Fibroblast of lung (primary cell): ENCODE measurements at regions not wholly inside any gene's neighbourhood (a gene's known extent, or its start where the extent isn't known, plus 50 kb on each side); places are given as distances from the start of the nearest gene placed in this dataset.

ENCODE experiments used
- CTCF ChIP-seq, 2 donors: IDR thresholded peaks in 1 of 2; conservative IDR thresholded peaks in 1 of 2; 1 replicate in 1 of 2; 2 replicates in 1 of 2; pipeline ENCODE4 v1.5.1; 2011 to 2012; ENCODE audit warnings: low read length in 2 of 2, control low read depth in 1 of 2, inconsistent platforms in 1 of 2, low read depth in 1 of 2, mild to moderate bottlenecking in 1 of 2
- EZH2 ChIP-seq: IDR thresholded peaks from 2 replicates; pipeline ENCODE4 v1.5.1; 2012; ENCODE audit warnings: low read length, control low read depth, mild to moderate bottlenecking; ENCODE audit errors: missing control alignments

- TF ChIP-seq CTCF (conservative IDR thresholded peaks at IDR 0.05 in 1 of 2, IDR thresholded peaks at IDR 0.05 in 1 of 2; ENCODE audit: low read depth in 1 of 2, low read length in 2 of 2) (no peak), EZH2 (no peak)
These were observed 521.4 kb upstream of the JAG1 start for GRCh38 chr20:11195169-11195568.
